B cell (primary cell): ENCODE measurements at regions not wholly inside any gene's neighbourhood (a gene's known extent, or its start where the extent isn't known, plus 50 kb on each side); places are given as distances from the start of the nearest gene placed in this dataset.

Source experiments
- EZH2 ChIP-seq: IDR thresholded peaks from 2 replicates; pipeline ENCODE4 v1.6.1; 2012; ENCODE audit warnings: borderline replicate concordance, low read depth, mild to moderate bottlenecking, moderate library complexity, low read length; ENCODE audit not compliant: insufficient read depth, poor library complexity, severe bottlenecking
- TF ChIP-seq, protein P1 (sequence below): fragments of 200-600 bp; IDR thresholded peaks from one replicate; pipeline ENCODE4 v1.8.0; 2022; ENCODE audit warnings: antibody characterized with exemption, mild to moderate bottlenecking

DNA sequence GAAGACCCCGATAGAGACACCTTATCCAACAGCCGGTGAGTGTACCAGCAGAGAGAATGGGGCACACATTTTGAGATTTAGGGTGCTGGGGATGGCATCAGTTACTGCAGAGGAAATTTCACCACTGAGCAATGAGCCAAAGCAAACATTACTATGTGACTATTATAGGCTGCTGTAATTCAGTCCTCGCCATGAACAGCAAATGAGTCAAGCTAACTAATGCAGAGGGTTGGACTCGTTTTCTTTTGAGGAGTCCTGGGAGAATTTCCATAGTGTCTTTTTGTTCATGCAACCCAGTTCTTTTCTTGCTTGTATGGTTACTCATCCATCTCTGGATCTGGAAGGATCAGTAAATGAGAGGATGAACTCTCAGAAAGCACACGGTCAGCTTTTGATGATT lies 323.8 kb downstream of the PSAT1 start:
- TF ChIP-seq, protein P1, sequence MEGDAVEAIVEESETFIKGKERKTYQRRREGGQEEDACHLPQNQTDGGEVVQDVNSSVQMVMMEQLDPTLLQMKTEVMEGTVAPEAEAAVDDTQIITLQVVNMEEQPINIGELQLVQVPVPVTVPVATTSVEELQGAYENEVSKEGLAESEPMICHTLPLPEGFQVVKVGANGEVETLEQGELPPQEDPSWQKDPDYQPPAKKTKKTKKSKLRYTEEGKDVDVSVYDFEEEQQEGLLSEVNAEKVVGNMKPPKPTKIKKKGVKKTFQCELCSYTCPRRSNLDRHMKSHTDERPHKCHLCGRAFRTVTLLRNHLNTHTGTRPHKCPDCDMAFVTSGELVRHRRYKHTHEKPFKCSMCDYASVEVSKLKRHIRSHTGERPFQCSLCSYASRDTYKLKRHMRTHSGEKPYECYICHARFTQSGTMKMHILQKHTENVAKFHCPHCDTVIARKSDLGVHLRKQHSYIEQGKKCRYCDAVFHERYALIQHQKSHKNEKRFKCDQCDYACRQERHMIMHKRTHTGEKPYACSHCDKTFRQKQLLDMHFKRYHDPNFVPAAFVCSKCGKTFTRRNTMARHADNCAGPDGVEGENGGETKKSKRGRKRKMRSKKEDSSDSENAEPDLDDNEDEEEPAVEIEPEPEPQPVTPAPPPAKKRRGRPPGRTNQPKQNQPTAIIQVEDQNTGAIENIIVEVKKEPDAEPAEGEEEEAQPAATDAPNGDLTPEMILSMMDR: no peak
- no peak for TF ChIP-seq EZH2
